SIG-M5 (cell line): ENCODE measurements at regions not wholly inside any gene's neighbourhood (a gene's known extent, or its start where the extent isn't known, plus 50 kb on each side); places are given as distances from the start of the nearest gene placed in this dataset.
"Not testable (repeated sequence)": the region's sequence is repeated elsewhere in the genome, so short reads cannot be mapped to it uniquely, and the experiment has no call there.

ENCODE experiments used
- DNase-seq: peaks from one replicate; lab custom pipeline; 2025; lab: John Stamatoyannopoulos, UW

DNA sequence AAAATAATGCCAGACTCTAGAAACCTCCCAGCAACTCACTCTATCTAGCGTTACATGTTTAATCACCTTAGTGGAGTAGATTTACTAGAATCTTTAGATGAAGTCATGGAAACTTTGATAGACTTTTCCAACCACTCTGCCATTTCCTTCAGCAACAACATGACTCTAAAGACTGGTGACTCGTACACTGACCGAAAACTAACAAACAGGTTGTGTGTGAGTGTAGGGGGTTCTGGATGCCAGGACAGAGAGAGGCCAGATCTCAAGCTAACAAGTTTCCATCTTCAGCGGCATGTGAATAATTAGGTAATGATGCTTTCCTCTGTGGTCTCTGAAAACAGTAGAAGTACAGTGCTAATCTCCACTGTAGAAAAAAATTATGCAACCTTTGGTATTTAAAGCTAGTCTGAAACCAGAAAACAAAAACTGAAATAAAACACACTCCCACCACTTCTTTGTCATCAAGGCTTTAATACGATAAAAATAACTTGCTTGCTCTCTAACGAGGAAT is 286.4 kb downstream of the PRDM5 start:
- no peak for DNase-seq

DNA sequence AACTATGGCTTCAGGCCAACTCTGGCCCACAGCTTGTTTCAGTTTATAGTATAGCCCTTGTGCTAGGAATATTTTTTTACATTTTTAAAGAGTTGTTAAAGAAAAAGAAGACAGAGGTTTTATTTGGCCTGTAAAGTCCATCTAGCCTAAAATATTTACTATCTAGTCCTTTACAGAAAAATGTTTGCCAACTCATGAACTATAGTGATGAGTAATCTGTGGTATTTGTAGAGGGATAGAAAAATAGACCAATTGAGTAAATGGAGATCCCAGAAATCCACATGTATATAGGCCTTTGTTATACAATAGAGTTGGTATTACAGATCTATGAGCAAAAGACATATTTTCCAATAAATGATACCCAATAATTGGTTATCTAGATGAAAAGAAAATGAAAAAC is 288.7 kb downstream of the PRDM5 start:
- DNase-seq = no peak

DNA sequence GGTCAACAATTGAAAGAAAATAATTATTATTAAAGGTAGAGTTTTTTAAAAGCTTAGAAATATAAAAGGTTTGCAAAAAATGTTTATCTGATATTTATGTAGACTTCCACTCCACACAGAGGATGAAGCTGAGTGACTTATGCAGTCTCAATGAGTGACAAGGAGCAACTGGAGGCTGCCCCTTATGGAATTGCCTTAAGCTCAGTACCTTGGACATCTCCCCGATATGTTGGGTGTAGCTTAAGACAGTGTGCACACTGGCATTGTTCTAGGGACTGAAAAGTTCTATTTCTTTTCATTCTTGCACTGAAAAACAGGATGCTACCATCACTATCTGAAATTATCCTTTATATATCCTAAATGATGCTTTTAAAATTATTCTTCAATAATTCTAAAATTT is 292.1 kb downstream of the PRDM5 start:
- no peak for DNase-seq

DNA sequence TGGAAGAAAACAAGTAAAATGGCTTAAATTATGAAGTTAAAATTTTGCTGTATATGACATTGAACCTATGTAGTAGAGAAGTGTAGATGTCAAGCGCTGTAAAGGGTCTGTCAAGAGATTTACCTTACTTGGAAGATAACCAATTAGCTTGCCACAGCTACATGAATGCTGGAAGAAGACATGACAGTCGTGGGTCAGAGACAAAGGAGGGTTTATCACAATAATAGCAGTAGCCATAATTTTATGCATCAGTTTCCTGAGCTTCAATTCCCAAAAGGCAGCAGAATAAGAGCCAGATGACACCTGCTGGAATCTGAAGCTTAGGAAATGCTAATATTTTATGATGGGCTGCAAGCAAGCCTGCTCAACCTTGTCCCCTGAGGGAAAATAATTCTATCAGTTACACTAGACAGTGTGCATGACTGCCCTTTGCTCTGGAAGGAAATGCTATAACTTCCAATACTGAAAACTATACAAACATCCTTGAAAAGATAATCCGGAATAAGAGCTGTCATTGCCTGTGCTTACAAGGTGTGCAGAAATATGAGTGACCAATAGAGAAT is 292.9 kb downstream of the PRDM5 start:
- DNase-seq = no peak

DNA sequence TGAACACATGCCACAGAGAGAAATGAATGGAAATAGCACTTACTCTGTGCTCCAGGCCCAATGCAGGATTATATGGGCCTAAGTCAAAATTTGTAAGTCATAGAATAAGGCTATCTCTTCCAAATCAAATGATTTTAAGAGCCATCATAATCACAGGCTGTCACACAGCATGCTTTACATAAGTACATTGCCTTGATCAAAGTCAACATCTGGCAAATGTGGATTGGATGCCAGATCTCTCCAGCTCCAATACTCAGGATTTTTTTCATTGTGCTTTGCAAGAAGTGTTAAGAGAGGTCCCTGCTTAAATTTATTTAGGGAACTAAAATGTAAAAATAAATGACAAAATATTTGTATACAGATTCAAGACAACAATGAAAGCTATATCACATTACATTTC is 299.9 kb downstream of the PRDM5 start:
- no peak for DNase-seq

DNA sequence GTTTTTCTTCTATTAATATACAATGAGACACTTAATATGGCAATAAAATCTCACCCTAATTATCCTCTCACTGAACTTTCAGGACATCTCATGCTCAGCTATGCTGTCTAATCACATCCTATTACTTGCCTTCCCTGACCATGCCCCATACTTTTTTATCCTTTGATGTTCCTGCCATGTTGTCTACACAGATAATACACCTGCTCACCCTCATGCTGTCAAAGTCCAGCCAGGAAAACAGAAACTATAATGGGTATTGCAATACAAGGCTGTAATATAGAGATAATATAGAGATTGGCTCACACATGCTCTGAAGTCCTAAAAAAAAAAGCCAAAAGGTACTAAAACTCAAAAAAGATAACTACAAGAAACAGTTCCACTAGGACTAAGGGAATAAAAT is 305.4 kb downstream of the PRDM5 start:
- DNase-seq = no peak

DNA sequence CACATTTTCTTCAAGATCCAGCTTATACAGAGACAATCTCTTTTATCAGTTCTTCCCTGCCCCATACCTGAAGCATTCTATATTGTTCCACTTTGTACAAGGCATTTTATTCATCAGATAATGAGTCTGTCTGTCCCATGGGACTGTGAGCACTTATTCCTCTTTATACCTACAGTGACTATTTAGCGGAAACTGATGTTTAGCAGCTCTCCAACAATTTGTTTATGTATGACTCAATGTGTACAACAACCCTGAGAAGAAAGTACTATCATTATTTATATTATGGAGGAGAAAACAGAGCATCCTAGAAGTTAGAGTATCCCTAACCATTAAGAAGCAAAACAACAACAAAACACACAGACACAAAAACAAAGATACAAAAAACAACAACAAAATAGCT is 306.5 kb downstream of the PRDM5 start:
- DNase-seq = no peak

DNA sequence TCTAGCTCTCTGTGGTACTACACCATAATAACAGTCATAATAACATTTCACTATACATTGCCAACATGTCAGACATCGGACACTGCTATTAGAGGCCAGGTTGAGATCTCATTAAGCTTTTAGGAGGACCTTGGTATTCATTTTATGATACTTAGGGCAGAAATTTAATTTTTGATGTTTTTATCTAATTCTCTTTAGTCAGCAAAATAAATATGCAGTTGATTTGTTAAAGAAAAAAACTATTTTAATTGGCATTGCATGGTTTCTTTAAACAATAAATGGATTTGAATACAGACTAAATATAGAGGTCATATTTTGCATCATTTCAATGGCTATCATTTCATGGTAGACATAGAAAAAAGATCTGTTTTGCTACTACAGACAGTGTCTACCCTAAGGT is 308.7 kb downstream of the PRDM5 start:
- no peak for DNase-seq

DNA sequence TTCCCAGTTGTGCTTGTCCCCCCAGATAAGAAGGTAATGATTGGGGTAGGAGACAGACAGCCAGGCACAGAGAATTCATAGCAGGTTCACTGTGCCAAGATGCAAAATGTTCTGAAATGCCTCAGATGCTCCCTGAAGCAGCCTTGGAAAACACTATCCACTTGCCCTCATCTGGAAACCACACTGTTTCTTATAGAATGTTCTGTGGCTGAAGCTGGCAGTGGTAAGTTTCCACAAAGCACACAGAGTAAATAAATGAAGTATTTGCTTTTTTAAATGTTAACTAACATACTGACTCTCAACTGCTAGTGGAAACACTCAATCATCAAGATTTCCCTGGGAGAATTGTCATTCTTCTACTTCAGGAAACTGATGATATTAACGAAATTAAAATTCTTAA is 311.4 kb downstream of the PRDM5 start:
- no peak for DNase-seq

DNA sequence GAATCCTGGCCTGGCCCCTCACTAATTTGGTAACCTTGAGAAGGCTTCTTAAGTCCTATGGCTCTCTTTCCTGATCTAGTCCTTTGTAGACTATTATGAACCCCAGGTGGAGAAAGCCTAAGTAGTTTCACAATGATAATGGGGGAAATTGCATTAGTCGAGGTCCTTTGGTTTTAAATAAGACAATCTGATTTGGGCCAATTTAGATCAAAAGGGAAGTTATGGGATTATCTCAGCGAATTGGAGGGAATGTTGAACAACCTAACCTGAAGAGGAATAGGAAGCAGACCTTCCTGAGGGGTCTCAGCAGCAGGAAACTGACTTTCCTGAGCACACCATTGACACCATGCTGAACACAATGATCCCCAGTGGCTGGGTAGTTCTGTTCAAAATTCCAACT is 331.5 kb downstream of the PRDM5 start:
- DNase-seq = no peak

DNA sequence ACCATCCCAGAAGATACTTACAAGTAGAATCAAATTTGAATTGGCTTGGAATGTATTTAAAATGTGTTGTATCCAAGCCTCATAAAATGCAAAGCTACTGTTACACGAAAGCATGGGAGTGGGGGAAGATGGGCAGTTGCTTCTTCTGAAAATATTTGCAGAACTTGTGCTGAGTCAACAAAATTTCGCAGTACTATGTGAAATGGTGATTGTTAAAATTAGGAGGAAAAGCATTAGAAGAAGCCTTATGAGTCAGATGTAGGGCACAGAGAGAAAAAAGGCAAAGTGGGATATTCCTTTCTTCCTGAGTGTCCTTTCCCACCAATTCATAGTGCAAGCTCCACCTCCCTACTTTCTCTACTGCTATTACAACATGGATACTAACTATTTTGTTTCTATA is 332.7 kb downstream of the PRDM5 start:
- no peak for DNase-seq

DNA sequence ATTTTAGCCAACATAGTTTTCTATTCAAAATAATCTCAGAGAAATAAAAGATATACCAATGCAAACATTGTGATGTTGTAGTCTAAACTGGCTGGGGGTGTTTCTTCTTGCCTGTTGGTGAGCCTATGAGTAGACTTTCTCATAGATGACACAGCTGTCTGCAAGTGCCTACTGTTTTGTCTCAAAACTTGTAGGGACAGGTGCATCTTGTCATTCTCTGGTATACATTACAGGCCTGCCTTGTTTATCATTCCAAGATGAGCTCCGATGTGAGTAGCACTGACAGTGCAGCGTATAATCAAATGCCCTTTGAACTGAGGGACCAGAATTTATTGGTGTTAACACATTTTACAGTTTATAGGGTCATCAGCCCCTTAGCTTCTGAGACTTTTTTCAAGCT is 353.8 kb downstream of the PRDM5 start:
- DNase-seq = no peak

DNA sequence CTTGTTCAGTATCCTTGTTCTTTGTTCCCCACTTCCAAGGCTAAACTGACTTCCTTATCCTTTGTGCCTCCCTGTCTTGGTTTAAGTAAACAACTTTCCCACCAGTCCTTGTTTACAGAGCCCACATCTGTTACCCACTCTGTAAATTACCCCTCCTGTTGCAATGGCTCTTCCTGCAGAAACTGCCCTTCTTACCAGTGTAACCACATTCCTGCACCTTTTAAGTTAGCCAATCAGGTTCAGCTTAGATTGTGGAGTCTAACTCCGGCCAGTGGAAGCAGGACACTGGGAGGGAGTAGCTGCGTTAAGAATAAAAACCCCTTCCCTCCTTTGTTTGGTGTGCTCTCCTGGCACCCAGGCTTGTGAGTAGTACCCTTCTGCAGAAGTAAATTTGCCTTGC is 360.9 kb downstream of the PRDM5 start:
- no peak for DNase-seq

DNA sequence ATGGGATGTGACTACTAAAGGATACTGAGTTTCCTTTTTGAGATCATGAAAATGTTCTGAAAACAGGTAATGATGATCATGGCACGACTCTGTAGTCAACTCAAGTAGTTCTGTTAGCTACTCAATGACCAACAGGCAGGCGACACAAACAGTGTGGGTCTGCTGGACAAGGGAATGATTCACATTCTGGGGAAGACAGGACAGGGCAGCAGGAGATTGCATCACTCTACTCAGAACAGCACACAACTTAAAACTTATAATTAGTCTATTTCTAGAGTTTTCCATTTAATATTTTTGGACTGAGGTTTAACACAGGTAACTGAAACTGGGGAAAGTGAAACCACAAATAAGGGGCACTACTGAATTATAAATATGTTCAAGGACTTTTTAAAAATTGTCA is 365.2 kb downstream of the PRDM5 start:
- no peak for DNase-seq

DNA sequence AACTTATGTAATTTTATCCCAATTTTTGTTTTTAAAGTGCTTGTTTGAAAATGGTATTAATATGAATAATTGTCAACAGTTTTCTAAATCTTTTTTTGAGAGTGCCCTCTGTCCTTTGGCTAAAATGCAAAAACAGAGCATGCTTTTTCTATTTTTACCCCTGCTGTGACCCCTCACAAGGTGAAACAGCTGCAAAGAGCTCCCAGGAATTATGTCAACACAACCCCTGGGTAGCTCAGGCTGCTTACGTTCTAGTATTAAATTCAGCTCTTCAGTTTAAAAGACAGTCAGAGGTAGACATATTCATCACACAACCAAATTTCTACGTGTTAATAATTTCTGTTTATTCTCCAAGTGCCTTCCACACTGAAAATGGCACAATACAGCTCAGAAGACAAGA is 367.5 kb downstream of the PRDM5 start:
- no peak for DNase-seq

DNA sequence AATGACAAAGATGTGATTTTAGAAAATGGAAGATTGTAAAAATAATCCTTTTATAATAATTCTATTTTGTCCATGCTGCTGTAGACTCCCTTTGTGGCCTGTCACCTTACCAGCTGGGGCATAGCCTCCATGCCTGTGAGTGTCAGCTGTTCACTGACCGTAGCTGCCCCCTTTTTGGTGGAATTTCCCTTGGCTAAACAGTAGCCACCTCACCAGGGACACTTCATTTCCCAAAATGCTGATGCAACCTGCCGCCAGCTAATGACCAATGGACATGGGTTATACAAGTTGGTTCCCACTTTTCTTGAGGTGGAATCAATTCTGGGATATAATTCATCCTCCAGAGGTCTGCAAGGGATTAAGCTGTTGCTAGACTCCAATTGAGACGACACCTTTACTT is 368.4 kb downstream of the PRDM5 start:
- no peak for DNase-seq

DNA sequence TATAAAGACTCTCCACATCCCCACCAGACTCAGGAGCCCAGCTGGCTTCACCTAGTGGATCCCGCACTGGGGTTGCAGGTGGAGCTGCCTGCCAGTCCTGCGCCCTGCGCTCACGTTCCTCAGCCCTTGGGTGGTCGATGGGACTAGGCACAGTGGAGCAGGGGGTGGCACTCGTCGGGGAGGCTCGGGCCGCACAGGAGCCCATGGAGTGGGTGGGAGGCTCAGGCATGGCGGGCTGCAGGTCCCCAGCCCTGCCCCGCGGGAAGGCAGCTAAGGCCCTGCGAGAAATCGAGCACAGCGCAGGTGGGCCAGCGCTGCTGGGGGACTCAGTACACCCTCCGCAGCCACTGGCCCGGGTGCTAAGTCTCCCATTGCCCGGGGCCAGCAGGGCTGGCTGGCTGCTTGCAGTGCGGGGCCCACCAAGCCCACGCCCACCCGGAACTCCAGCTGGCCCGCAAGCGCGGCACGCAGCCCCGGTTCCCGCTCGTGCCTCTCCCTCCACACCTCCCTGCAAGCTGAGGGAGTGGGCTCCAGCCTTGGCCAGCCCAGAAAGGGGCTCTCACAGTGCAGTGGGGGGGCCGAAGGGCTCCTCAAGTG is 371.8 kb downstream of the PRDM5 start:
- not testable (repeated sequence) for DNase-seq

DNA sequence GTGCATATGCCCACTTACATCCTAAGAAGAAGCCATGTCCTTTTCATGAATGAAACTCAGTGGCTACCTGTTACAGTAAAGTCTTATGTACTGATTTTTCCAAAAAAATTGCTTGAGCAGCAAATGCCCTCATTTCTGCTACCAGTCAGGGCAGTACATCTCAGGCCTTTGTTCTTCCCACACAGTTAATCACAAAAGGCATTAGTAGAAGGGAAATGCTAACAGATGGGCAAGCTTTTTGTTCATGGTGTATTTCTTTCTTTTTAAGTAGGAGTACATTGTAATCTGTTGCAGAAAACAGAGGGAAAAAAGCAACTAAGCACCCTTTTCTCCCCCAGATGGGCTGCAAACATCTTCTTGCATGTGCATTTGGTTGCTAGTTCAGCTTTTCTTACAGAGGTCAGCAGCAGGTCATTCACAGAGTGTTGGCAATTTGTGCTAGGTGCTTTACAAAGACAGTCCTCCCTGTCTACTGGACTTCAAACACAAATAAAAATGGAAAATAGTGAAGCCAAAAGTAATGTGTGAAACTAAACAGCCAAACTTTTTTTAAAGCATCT is 373.4 kb downstream of the PRDM5 start:
- no peak for DNase-seq

DNA sequence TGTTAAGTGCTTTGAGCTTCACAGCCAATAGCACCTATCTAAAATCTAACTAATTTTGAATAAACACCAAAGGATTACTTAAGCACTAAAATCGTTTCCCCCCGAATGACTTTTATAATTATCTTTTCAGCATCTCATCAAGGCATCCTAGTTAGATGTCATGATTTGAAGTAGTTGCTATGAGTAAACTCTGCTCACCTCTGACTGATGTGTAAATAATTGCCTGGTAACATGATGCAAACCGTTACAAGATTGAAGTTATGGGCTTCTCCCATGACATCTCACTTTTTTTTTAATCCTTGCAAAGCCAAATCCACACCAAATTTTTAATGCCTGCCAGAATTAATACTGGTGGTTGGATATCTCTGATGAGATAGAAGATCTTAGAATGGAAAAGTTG is 377.1 kb downstream of the PRDM5 start:
- DNase-seq = no peak

DNA sequence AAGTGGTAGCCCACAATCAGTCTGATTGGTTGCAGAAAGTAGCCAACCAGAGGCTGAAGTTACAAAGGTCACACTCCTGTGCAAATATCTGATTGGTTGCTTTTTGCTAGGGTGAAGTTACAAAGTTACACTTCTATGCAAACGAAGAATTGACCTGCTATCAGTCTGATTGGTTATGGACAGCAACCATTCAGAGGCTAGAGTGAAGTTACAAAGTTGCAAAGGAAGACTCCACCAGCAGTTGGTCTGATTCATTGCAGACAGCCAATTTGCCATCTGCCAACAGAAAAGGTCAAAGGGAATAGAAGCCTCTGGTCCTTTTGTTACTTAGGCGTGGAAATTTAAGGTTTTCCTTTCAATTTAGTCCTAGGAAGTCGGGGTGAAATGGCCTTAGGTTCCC is 377.7 kb downstream of the PRDM5 start:
- DNase-seq = no peak

DNA sequence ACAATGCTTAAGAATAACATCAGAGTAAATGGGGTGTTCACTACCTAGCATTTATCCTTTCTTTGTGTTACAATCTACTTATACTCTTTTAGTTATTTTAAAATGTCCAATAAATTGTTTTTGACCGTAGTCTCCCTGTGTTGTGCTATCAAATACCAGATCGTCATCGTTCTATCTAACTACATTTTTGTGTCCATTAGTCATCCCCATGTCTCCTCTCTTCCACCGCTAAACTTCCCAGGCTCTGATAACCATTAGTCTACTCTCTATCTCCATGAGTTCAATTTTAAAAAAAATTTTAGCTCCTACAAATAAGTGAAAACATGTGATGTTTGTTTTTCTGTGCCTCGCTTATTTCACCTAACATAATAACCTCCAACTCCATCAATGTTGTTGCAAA is 381.9 kb downstream of the PRDM5 start:
- no peak for DNase-seq

DNA sequence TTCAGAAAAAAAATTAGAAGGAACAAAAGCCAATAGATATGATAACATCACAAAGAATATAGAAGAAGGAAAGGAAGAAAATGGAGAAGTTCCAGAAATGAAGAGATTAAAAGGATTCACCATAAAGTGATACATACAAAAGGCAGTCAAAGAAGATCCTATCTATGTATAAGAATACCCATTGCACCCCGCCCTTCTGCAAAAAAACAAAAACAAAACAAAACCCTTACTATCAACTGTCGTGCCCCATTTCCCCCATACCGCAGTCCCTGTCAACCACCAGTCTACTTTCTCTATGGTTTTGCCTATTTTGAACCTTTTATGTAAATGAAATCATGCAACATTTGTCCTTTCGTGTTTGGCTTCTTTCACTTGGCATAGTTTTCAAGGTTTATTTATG is 385.6 kb downstream of the PRDM5 start:
- DNase-seq = no peak

DNA sequence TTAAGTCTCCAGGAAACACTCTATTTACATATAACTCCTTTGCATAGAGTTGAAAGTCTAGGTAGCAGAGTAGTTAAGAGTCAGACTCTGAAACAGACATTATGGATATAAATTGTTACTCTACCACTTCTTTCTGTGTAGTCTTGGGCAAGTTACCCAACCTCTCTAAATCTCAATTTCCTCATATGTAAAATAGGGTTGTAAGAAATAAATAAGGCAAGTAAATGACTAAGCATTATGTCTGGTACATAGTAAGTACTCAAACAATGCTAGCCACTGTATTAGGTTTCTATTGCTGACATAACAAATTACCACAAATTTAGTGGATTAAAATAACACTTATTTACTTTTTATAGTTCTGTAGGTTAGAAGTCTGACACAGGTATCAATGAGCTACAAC is 394.1 kb downstream of the PRDM5 start:
- no peak for DNase-seq

DNA sequence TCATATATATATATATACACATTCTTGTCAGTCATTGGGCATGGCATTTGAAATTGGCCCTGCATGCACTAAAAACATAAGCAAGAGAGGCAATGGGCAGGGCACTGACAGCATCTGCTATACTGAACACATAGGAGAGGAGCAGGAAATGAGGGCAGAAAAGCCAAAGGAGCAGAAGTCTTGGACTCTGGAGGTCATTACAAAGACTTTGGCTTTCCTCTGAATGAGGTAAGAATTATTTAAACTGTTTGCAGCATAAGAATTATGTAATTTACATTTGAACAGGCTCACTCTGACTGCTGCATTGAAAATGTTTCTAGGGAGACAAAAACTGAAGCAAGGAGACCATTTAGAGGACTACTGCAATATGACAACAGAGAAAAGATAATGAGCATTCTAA is 396.5 kb downstream of the PRDM5 start:
- DNase-seq = no peak
